CD4-positive, alpha-beta T cell treated with Interleukin-15 for 1 hour (primary cell): ENCODE measurements at regions not wholly inside any gene's neighbourhood (a gene's known extent, or its start where the extent isn't known, plus 50 kb on each side); places are given as distances from the start of the nearest gene placed in this dataset.

ENCODE experiments used
- DNase-seq: peaks from one replicate; pipeline ENCODE4 v3.0.0-alpha.2; 2020

DNA sequence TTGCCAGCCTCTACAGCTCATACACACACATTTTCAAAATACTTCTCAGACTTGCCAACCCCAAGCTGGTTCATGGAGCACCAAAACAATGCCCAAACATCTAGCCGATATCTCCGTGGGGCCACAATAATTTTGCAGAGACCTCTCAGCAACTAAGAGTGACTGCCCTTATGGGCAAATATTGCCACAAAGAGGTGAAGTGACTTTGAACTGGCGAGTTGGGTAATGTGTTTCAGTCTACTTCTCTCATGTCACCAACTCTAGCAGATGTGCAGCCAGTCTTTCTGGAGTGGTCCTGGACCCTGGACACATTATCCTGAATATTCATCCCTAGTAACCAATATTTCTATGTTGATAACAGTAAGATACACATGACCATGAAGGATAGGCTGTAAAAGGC lies 290.3 kb downstream of the EMP1 start:
- DNase-seq = no peak

DNA sequence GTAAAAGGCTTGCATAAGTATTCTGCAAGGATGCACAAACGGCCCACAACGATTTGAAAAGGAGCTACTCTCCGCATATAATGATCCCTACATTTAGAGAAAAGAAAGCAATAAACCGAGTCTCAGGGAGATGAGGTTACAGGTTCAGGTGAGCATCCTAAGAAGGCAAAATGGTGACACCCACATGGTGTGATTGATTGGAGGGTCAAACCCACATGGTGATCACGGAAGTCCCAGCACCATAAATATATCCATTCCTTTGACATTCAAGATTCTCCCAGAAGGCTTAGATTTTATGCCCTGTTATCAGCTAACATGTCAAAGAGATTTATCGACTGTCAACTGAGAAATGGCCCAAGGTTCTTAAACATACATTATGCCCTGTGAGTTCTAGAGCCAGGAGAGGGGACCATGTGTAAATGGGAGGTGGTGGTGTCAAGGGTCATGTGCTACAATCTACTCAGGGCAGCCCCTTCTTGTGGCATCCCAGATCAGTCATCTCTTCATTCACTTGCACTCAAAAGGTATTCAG lies 282.2 kb downstream of the EMP1 start:
- DNase-seq = no peak

GRCh38 chr12:13474381-13474780 lies 277.9 kb downstream of the EMP1 start:
- DNase-seq = no peak

- DNase-seq = no peak
Measured at GRCh38 chr12:13472690-13473089, 276.2 kb downstream of the EMP1 start.

- DNase-seq = no peak
Measured at GRCh38 chr12:13471471-13471870, 274.9 kb downstream of the EMP1 start.

DNA sequence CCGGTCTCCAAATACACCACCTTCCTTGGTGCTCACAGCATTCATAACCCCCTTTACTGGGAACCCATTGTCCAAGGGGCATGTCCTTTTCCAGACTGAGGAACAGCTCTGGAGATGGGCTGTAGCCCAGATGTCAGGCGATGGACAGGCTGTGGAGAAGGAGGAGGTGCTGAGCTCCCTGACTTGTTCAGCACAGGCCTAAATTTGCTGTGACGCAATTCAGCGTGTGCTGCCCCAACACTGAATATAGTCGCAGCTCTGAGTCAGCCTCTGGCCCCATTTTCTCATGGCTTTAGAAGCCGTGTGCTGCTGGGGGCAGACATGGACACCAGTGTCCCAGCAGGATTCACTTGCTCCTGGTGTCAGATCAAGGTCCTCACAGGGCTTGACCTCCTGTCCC lies 269.1 kb downstream of the EMP1 start:
- no peak for DNase-seq

DNA sequence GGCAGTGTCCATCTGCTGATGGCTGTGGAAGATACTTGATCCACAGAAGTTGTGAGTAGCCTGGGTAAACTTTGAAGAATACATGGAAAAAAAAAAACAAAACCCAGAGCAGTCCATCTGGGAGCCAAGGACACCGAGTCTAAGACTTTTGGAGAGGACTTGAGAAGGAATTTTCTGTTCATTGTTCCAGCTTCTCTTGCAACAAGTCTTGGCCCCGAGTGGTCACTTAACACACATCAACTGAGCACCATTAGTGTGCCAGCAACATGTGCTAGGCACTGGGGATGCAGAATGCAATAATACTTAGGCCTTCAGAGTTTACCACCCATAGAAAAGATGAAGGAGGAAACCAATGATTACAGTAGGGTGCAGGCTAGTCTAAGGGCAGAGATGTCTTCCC lies 266.7 kb downstream of the EMP1 start:
- DNase-seq = no peak

DNA sequence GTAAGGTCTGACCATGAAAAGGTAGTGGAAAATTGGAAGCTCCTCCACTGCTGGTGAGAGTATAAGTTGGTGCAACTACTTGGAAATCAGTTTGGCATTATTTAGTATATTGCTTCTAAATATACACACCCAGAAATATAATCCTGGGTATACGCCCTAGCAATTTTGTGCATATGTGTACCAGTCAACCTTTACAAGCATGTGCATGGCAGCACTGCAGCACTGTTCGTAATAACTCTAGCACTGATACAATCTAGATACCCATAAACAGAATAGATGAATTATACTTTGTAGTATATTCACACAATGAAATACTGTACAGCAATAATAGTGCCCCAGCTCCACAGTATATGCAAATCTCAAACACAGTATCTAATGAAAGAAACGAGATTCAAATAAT lies 265.9 kb downstream of the EMP1 start:
- no peak for DNase-seq

DNA sequence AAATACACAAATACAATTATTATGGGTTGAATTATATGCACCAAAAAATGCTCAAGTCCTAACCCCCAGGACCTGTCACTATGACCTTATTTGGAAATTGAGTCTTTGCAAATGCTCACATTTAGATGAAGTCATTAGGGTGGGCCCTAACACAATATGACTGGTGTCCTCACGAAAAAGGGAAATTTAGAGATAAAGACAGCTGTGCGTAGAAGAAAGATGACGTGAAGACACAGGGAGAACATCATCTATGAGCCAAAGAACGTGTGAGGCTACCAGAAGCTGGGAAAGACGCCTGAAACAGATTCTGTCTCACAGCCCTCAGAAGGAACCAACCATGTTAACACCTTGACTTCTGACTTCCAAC lies 259.2 kb downstream of the EMP1 start:
- DNase-seq = no peak

DNA sequence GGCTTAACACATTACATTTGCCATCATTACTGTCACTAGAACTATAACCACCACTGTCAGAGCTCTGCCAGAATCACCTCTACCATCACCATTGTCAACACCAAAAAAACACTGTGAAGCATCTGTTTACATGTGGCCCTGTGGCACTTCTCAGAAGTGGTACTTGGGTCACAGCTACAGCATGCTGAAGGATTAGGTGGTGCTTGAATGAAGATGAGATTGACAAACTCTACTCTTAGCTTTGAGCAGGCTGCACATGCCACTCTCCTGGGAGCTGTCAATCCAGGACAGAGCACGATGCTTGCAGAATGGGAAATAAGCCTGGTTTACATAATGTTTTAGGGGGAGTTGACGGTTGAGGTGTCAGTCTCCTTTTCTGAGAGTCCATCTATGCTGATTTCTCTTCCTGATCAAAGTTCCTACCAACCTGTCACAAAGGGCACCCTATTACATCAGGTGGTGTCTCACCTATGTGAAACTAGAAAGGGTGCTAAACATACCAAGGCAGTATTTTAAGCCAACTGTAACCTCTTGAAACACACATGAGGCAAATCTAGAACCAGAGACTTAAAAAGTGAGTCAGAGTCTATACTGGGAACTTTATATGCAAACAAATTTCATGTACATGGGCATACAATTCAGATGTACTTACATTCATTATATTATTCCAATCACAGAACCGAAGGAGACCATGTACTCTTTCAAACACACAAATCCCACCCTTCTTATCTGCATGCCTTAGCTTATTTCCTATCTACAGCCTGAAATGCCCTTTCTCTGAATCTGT lies 258.7 kb downstream of the EMP1 start:
- DNase-seq = no peak

DNA sequence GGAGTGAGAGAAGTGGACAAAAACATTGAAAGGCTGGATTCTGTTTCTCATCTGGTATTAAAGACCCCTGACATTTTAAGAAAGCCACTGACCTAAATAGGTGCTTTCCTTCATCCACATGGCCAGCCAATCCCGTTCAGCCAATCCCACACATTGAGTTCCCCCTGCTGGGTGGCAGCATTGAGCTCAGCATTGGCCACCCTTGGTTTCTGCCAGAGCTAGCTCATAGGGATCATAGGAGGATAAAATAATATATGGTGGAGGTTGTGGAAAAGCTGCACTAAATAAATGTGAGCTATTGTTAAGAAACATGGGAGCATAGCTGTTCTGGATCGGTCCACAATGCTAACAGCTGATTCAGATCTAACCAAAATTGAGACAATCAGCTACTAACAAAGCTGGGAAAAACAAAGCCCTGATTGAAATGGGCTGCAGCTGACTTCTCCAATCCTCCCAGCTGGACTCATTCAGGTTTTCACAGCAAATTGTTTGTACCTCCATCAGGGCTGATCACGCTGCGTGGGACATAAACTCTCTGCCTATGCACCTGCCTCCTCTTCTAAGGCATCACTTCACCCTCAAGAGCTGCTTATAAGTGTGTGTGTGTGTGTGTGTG lies 256.5 kb downstream of the EMP1 start:
- DNase-seq = no peak

GRCh38 chr12:13451776-13452175 lies 255.2 kb downstream of the EMP1 start:
- DNase-seq = no peak

- DNase-seq = no peak
Measured at GRCh38 chr12:13450231-13451080, 253.9 kb downstream of the EMP1 start.

- DNase-seq = no peak
Measured at GRCh38 chr12:13444076-13444475, 247.6 kb downstream of the EMP1 start.

DNA sequence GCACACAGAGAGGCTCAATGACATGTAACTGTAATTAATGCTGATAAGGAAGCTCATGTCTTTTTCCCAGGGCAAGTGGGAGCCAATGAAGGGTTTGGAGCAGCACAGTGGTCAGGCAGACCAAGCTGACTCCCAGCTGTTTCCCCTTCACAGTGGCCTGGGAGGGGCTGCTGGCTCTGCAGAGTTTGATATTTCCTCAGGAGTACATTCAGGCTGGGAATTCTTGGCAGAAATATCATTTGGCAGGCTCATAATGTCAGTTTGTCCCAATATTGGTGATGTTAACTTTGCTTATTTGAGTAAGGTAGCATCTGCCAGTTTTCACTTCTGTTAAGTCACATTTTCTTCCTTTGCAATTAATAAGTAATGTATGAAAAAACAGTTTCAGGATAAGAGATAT lies 247.0 kb downstream of the EMP1 start:
- no peak for DNase-seq

DNA sequence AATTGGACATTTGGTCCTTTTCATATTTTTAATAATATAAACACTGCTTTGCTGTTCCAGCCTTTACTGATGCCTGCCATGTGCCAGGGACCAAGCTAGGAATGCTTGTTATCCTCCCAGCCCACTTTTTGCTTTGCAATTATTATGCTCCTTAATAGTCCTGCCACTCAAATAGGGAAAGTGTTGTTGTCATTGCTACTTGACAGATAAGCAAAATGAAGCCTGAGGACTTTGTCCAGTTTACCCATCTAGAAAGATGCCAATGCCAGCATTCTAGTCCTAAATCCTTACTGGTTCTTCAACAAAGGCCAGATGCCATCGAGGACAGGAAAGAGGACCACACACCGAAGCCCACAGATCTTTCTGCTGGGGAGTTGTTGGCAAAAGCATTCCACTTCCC lies 246.5 kb downstream of the EMP1 start:
- DNase-seq = no peak

DNA sequence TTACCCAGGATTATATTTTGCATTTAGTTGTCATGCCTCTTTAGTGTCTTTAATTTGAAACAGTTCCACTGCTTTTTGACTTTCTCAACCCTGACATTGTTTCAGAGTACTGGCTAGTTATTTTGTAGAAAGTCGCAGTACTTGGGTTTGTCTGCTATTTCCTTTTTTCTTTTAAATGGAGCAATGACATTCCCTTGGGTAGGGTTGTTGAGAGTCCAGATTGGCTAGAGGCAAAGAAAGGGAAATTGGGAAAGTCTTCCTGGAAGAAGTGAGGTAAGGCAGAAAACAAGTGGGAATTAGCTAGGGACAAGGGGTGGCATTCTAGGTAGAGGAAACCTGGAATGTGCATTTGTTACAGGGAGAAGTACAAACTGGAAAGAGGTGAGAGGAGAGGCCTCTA lies 245.9 kb downstream of the EMP1 start:
- DNase-seq = no peak

DNA sequence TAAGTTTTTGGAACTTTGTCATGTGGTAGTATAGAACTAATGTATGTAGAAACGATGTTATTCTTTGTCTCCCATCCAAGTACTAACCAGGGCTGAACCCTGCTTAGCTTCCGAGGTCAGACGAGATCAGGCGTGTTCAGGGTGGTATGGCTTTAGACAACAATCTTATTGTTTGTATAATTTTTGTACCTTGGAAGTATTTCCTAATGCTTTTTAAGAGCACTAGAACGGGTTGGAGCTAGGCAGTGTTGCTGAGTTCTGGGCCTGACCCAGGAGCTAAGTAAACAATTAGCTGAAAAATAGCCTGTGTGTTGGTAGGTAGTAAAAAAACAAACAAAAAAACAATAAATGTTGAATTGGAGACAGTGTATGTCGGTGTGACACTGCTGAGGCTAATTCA lies 244.3 kb downstream of the EMP1 start:
- DNase-seq = no peak

DNA sequence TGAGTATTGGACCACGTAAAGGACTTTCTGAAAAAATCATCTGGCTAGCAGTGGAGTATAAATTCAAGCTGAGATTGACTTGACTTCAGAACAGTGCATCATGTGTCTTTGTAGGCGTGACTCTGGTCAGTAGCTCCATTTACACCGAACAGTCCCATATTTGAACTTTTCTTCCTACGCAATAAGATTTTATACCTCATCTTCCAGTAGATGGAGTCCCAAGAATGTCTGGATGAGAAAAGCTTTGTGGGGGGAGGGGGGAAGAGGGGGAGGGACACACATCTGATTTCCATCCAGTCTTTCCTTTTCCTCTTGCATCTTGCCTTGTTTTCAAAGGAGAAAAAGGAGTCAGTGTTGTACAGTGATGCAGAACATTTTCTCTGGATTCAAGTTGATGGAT lies 241.0 kb downstream of the EMP1 start:
- DNase-seq = no peak

DNA sequence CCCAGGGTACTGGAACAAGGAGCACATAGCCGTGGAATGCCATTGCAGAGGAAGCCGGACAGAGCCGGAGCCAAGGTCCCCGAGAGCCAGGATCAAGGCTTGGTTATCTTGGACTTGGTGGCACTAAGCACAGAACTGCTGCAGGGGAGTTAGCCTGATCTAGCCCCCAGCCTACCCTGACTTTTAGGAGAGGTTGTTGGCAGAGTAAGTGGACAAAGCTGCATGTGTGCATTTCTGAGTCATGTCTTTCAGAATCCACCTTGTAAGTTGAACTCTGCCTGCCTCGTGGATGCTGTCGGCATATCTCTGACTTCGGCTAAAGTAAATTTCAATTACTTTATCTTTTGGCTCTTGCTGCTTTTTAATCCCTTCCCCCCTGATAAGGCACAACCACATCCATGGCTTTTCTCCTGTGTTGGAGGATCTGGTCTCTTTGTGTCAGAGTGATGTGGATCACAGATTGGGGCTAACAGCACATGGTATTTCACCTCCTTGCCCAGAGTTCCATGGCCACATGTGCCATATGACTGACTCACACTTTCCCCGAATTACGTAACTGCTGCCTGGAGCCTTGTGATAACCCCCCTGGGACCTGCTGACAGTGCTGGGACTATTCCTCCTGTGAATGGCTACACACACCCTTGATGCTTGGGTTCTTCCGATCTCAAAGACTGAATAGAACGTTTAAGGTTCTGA lies 240.3 kb downstream of the EMP1 start:
- no peak for DNase-seq

GRCh38 chr12:13436182-13436581 lies 239.7 kb downstream of the EMP1 start:
- no peak for DNase-seq

DNA sequence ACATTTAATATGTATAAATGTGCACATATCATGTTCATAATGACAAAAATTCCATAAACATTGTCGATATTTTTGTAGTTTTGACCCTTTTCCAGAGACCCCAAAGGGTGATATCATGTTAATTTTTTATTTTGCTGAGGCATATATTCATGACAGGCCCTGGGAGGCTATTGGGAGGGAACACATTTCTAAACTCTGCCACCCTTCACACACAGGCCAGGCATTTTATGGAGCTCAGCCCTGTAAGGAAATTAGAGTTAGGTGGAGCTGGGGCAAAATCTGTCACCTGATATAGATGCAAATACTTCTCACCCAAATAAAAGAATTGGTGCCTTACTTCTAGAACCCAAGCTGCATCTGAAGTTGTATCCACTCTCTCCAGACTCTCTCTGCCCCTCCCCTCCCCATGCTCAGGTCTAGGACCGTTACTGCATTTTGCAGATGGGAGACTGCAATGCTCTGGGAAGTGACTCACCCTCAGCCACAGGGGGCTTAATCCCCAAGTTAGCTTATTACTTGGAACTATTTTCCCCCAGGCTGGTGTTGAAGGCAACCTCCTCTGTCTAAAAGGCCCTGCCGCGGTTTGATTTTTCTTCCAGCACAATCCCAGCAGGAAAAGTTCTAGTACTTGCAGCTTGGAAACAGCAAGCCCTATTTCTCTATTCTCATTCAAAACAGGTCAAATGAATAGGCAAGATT lies 238.9 kb downstream of the EMP1 start:
- DNase-seq = no peak

DNA sequence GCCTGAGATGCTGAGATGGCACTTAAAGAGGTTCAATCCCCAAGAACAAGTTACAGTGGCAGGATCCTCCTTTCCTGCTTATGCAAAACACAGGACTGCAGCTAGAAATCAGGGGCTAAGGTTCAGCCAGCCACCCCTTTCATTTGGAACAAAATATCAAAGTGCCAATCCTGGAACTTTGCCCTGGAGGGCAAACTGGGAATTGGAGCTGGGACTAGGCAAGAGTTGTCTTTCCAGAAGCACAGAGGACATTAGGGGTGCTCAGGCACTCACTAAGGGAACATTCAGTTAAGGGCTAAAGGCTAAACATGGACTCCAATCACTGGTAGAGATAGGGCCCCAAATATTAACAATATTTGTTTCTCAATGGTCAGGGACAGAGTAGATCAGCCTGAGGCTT lies 237.2 kb downstream of the EMP1 start:
- no peak for DNase-seq
